Liver (tissue), 3 donors: ENCODE measurements at regions not wholly inside any gene's neighbourhood (a gene's known extent, or its start where the extent isn't known, plus 50 kb on each side); places are given as distances from the start of the nearest gene placed in this dataset.

ENCODE experiments used
- CTCF ChIP-seq: fragments of 150-350 bp; IDR thresholded peaks from 2 replicates; pipeline ENCODE4 v1.5.1; 2017; ENCODE audit warnings: improper control_type of control experiment, low read depth, low read length; ENCODE audit not compliant: missing input control
- EGR1 ChIP-seq, 2 donors: IDR thresholded peaks; 2 replicates each; pipeline ENCODE4 v1.6.1; 2016 to 2018; ENCODE audit warnings: antibody characterized with exemption in 2 of 2, low read depth in 2 of 2
- GABPA ChIP-seq, 2 donors: IDR thresholded peaks in 1 of 2; conservative IDR thresholded peaks in 1 of 2; 2 replicates each; pipeline ENCODE4 v1.6.1; 2016; ENCODE audit warnings: antibody characterized with exemption in 2 of 2, mild to moderate bottlenecking in 1 of 2, moderate library complexity in 1 of 2
- MAX ChIP-seq: IDR thresholded peaks from 2 replicates; pipeline ENCODE4 v1.6.1; 2016; ENCODE audit warnings: antibody characterized with exemption
- RAD21 ChIP-seq, 2 donors: IDR thresholded peaks; 2 replicates each; pipeline ENCODE4 v1.6.1; 2016; ENCODE audit warnings: antibody characterized with exemption in 2 of 2, mild to moderate bottlenecking in 2 of 2
- REST ChIP-seq: IDR thresholded peaks from 2 replicates; pipeline ENCODE4 v1.6.1; 2016; ENCODE audit warnings: antibody characterized with exemption, mild to moderate bottlenecking
- RXRA ChIP-seq, 2 donors: IDR thresholded peaks; 2 replicates each; pipeline ENCODE4 v1.6.1; 2017 to 2018; ENCODE audit warnings: antibody characterized with exemption in 2 of 2, mild to moderate bottlenecking in 1 of 2
- SP1 ChIP-seq: IDR thresholded peaks from 2 replicates; pipeline ENCODE4 v1.6.1; 2018; ENCODE audit warnings: antibody characterized with exemption, mild to moderate bottlenecking
- TAF1 ChIP-seq: conservative IDR thresholded peaks from 2 replicates; pipeline ENCODE4 v1.6.1; 2016; ENCODE audit warnings: antibody characterized with exemption, mild to moderate bottlenecking
- donor health status: healthy.
- donor health status: healthy.

GRCh38 chr4:106806158-106806797 is 229.8 kb downstream of the DKK2 start:
- TF ChIP-seq CTCF (no peak), RXRA (IDR thresholded peaks at IDR 0.05) (no peak), MAX (no peak), TAF1 (no peak), SP1 (no peak), RAD21 (IDR thresholded peaks at IDR 0.05) (no peak), EGR1 (IDR thresholded peaks at IDR 0.05; ENCODE audit: low read depth in 2 of 2) (no peak), REST (no peak), GABPA (IDR thresholded peaks at IDR 0.05 in 1 of 2, conservative IDR thresholded peaks at IDR 0.05 in 1 of 2) (no peak)
